Ovary (tissue), 7 donors: ENCODE measurements at regions not wholly inside any gene's neighbourhood (a gene's known extent, or its start where the extent isn't known, plus 50 kb on each side); places are given as distances from the start of the nearest gene placed in this dataset.
A peak's percentile ranks its signal among the peaks of the same experiment; 100 is the strongest.

Source experiments
- DNase-seq, 5 donors: peaks; one replicate each; pipeline ENCODE4 v3.0.0-alpha.2; 2019 to 2020
- H3K27ac ChIP-seq, 2 donors: fragments of 200-600 bp; one replicate each; pipeline versions ENCODE4 v1.5.1 to v1.8.0; 2019 to 2022
- H3K27me3 ChIP-seq: fragments of 200-600 bp; one replicate; pipeline ENCODE4 v1.8.0; 2022
- H3K36me3 ChIP-seq: fragments of 200-600 bp; sonication (generic); one replicate; pipeline ENCODE4 v1.5.1; 2019
- H3K4me1 ChIP-seq: one replicate; pipeline ENCODE4 v1.8.1; 2013; ENCODE audit warnings: mild to moderate bottlenecking, moderate library complexity; ENCODE audit not compliant: insufficient read depth
- H3K4me3 ChIP-seq: fragments of 200-600 bp; sonication (generic); one replicate; pipeline ENCODE4 v1.5.1; 2017
- H3K9me3 ChIP-seq, 2 donors: fragments of 200-600 bp in 1 of 2; sonication (generic) in 1 of 2; one replicate each; pipeline versions ENCODE4 v1.5.1 to v1.8.1; 2013 to 2019; ENCODE audit warnings: mild to moderate bottlenecking in 1 of 2, moderate library complexity in 1 of 2
- CTCF ChIP-seq, 3 donors: fragments of 450-650 bp in 2 of 3; fragments of 200-600 bp in 1 of 3; IDR thresholded peaks; one replicate each; pipeline versions ENCODE4 v1.5.1 to v1.8.0; 2016 to 2022; ENCODE audit warnings: antibody characterized with exemption in 3 of 3, mild to moderate bottlenecking in 1 of 3
- EP300 ChIP-seq: sonication (generic); formaldehyde crosslinking; IDR thresholded peaks from one replicate; pipeline ENCODE4 v1.6.1; 2017; ENCODE audit warnings: antibody characterized with exemption
- POLR2A ChIP-seq: fragments of 450-650 bp; IDR thresholded peaks from one replicate; pipeline ENCODE4 v1.6.1; 2017; ENCODE audit warnings: antibody characterized with exemption, mild to moderate bottlenecking, moderate library complexity
- WGBS, 3 donors: extraction: QIAGEN DNeasy Blood & Tissue Kit in 1 of 3; methylation state at CpG; one replicate each; pipeline versions ENCODE4 v1.1.5 to v1.1.7; 2013 to 2017; 5-methylcytosine and 5-hydroxymethylcytosine counted together
- intact Hi-C, 4 donors: fragments of 100-400 bp; cut with DNase I; formaldehyde crosslinking; loops; one replicate each; pipeline versions ENCODE4 v1.11.0 to v1.15.1; 2022 to 2023
- donor health status: DM: no; HTN: no; CAD: no; lungs with moderate emphysema.
- donor health status: DM: no; HTN: no; CAD: no.
- donor health status: Bipolar disorder and iron deficiency.
- donor health status: DM: no; HTN: no; CAD: no.
- donor health status: DM: yes; HTN: yes; CAD: no.

- TF ChIP-seq CTCF (IDR thresholded peaks at IDR 0.05) (no peak), POLR2A (no peak), EP300 (no peak)
- Histone ChIP-seq H3K27ac (no peak overlapping the region), H3K4me1 (peaks cover 9% of the 10 kb centered on the region), H3K9me3 (no peaks in the 10 kb centered on the region), H3K27me3 (no peaks in the 10 kb centered on the region), H3K4me3 (no peak overlapping the region), H3K36me3 (no peaks in the 10 kb centered on the region)
- 92 to 94% (median 94%) methylated on average over 5 of the region's 5 CpGs for WGBS, 3 donors
- intact Hi-C loops = no loop called here
- DNase-seq = no peak
Measured at GRCh38 chr10:124342821-124343170, 75.9 kb downstream of the OAT start.

- no peaks in the 10 kb centered on the region for H3K9me3 ChIP-seq
- DNase-seq = no peak
- intact Hi-C loops = no loop called here
- no peak overlapping the region for H3K27ac ChIP-seq
- no peaks in the 10 kb centered on the region for H3K36me3 ChIP-seq
- peaks cover 9% of the 10 kb centered on the region for H3K4me1 ChIP-seq
- H3K27me3 ChIP-seq = no peaks in the 10 kb centered on the region
- 96 to 98% (median 97%) methylated on average over 15 of the region's 15 CpGs for WGBS, 3 donors
- TF ChIP-seq EP300 = no peak
- no peak for TF ChIP-seq CTCF (IDR thresholded peaks at IDR 0.05)
- TF ChIP-seq POLR2A = no peak
- no peak overlapping the region for H3K4me3 ChIP-seq
Measured at GRCh38 chr10:124342136-124342820, 76.4 kb downstream of the OAT start.

- DNase-seq = no peak
- H3K4me3 ChIP-seq = no peak overlapping the region
- TF ChIP-seq CTCF (IDR thresholded peaks at IDR 0.05) (no peak), EP300 (no peak), POLR2A (no peak)
- H3K27me3 ChIP-seq = no peaks in the 10 kb centered on the region
- H3K27ac ChIP-seq = no peak overlapping the region
- no peaks in the 10 kb centered on the region for H3K9me3 ChIP-seq
- H3K4me1 ChIP-seq = peaks cover 9% of the 10 kb centered on the region
- no peaks in the 10 kb centered on the region for H3K36me3 ChIP-seq
- 82 to 83% (median 82%) methylated on average over 3 of the region's 3 CpGs for WGBS, 3 donors
- intact Hi-C loops = no loop called here
Measured at GRCh38 chr10:124341768-124342135, 77.0 kb downstream of the OAT start.

- peak in 3 of 5 donors; percentile 44 to 57 (median 54) for DNase-seq
- intact Hi-C loops = no loop called here
- no peak overlapping the region for H3K4me3 ChIP-seq
- no peaks in the 10 kb centered on the region for H3K9me3 ChIP-seq
- WGBS, 3 donors = 33 to 53% (median 47%) methylated on average over 10 of the region's 10 CpGs
- TF ChIP-seq CTCF (IDR thresholded peaks at IDR 0.05) (peak in 1 of 3 donors; percentile 13), EP300 (no peak)
- no peaks in the 10 kb centered on the region for H3K27me3 ChIP-seq
- peaks cover 9% of the 10 kb centered on the region for H3K4me1 ChIP-seq
- H3K27ac ChIP-seq = no peak overlapping the region
- no peaks in the 10 kb centered on the region for H3K36me3 ChIP-seq
Measured at GRCh38 chr10:124340033-124340760, 78.5 kb downstream of the OAT start.
